ENCODE measurements at regions not wholly inside any gene's neighbourhood (a gene's known extent, or its start where the extent isn't known, plus 50 kb on each side); places are given as distances from the start of the nearest gene placed in this dataset.
A peak's percentile ranks its signal among the peaks of the same experiment; 100 is the strongest.

DNA sequence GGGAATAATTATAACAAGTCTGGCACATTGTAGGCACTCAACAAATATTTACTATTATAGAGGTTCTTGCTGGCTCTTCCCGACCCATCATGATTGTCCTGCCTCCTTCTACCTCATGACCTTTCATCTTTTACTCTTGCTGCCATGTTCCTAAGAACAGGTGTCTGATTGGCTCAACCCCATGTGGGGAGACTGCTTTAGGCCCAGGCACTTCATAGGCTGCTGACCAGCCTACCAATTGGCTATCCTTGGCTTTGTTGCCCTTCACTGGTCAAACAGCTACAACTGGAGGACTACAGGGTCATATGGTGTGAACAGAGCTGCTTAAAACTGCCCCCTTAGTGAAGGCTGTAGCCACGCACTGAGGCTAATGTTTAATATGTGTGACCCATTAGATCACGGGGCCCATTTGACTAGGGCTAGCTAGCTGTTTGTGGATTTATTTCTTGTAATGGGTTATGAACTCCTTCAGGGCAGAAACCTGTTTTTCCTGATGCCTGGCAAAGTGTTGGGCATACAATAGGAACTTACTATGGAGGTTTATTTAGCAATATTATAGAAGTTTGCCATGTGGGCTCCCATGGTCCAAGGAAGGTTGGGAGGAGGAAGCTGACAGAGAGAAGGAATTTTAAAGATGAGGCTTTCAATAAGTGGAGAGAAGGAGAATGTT lies 239.9 kb upstream of the TBC1D5 start:
- no peak for DNase-seq

DNA sequence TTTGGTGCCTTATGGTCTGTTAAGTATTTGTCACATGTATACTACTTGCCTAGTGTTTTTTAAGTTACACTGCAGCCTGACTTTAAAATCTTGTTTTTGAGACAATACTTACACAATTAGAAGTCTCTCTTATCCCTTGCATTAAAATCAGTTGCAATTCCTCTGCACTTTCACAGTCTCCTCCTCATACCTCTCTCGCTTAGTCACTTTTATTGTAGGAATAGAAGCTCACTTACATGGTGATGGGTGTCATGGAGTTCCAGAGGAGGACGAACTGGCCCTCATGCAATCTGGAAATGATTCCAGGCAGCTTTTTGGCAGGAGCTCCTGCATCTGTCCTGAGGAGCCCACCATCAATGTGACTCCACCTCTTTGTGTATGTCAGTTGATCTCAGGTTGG lies 238.4 kb upstream of the TBC1D5 start:
- H3K4me3 ChIP-seq: no peak overlapping the region
- H3K36me3 ChIP-seq: no peaks in the 10 kb centered on the region
- 73 to 87% (median 85%) methylated on average over 2 of the region's 2 CpGs for WGBS, 5 donors
- intact Hi-C loops (cut with DNase I; ENCODE audit: low total_unique reads): no loop called here
- H3K27me3 ChIP-seq: no peaks in the 10 kb centered on the region
- H3K9me3 ChIP-seq: no peaks in the 10 kb centered on the region
- TF ChIP-seq EP300 (IDR thresholded peaks at IDR 0.05): no peak
- TF ChIP-seq, protein P1, sequence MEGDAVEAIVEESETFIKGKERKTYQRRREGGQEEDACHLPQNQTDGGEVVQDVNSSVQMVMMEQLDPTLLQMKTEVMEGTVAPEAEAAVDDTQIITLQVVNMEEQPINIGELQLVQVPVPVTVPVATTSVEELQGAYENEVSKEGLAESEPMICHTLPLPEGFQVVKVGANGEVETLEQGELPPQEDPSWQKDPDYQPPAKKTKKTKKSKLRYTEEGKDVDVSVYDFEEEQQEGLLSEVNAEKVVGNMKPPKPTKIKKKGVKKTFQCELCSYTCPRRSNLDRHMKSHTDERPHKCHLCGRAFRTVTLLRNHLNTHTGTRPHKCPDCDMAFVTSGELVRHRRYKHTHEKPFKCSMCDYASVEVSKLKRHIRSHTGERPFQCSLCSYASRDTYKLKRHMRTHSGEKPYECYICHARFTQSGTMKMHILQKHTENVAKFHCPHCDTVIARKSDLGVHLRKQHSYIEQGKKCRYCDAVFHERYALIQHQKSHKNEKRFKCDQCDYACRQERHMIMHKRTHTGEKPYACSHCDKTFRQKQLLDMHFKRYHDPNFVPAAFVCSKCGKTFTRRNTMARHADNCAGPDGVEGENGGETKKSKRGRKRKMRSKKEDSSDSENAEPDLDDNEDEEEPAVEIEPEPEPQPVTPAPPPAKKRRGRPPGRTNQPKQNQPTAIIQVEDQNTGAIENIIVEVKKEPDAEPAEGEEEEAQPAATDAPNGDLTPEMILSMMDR (IDR thresholded peaks at IDR 0.05): no peak
- TF ChIP-seq POLR2AphosphoS5 (IDR thresholded peaks at IDR 0.05): no peak
- no peak for TF ChIP-seq POLR2A (IDR thresholded peaks at IDR 0.05)
- H3K4me1 ChIP-seq: no peaks in the 10 kb centered on the region
- no peak overlapping the region for H3K27ac ChIP-seq
- no peak for DNase-seq

More for the DNA sequence above, 239.9 kb upstream of the TBC1D5 start:
- no peaks in the 10 kb centered on the region for H3K27me3 ChIP-seq
- no peak overlapping the region for H3K4me3 ChIP-seq
- peaks cover 0 to 13% (median 0%) of the 10 kb centered on the region in 4 donors for H3K4me1 ChIP-seq
- H3K9me3 ChIP-seq: no peaks in the 10 kb centered on the region
- no peaks in the 10 kb centered on the region for H3K36me3 ChIP-seq
- intact Hi-C loops (cut with DNase I; ENCODE audit: low total_unique reads): no loop called here
- WGBS, 5 donors: 78 to 92% (median 80%) methylated on average over 3 of the region's 3 CpGs
- H3K27ac ChIP-seq: no peak overlapping the region
- TF ChIP-seq POLR2A (IDR thresholded peaks at IDR 0.05) (no peak), POLR2AphosphoS5 (IDR thresholded peaks at IDR 0.05) (no peak), EP300 (IDR thresholded peaks at IDR 0.05) (no peak)
- TF ChIP-seq, protein P1 (IDR thresholded peaks at IDR 0.05): no peak

DNA sequence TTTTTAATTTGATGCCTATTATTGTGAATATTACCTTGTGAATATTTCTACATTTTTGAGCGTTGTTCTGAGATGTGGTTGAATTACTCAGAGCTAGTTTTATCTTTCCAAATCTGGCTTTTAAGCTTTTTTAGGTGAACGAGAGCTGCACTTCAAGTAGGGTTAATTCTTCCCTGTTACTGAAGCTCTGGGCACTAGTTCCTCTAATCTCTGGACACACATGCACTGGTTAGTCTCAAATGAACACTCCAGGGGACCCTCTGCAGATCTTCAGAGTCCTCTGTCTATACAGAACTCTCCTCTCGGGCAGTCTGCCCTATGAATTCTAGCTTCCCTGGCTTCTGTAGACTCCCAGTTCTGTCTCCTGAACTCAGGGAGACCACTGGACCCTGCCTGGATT lies 237.5 kb upstream of the TBC1D5 start:
- H3K27ac ChIP-seq: no peak overlapping the region
- H3K27me3 ChIP-seq: no peaks in the 10 kb centered on the region
- no peaks in the 10 kb centered on the region for H3K36me3 ChIP-seq
- no peak for DNase-seq
- H3K4me1 ChIP-seq: no peaks in the 10 kb centered on the region
- WGBS, 5 donors: 58 to 87% (median 83%) methylated on average over 3 of the region's 3 CpGs
- TF ChIP-seq EP300 (IDR thresholded peaks at IDR 0.05): no peak
- TF ChIP-seq, protein P1 (IDR thresholded peaks at IDR 0.05): no peak
- no peak for TF ChIP-seq POLR2AphosphoS5 (IDR thresholded peaks at IDR 0.05)
- no peak for TF ChIP-seq POLR2A (IDR thresholded peaks at IDR 0.05)
- H3K9me3 ChIP-seq: no peaks in the 10 kb centered on the region
- H3K4me3 ChIP-seq: no peak overlapping the region
- intact Hi-C loops (cut with DNase I; ENCODE audit: low total_unique reads): no loop called here

DNA sequence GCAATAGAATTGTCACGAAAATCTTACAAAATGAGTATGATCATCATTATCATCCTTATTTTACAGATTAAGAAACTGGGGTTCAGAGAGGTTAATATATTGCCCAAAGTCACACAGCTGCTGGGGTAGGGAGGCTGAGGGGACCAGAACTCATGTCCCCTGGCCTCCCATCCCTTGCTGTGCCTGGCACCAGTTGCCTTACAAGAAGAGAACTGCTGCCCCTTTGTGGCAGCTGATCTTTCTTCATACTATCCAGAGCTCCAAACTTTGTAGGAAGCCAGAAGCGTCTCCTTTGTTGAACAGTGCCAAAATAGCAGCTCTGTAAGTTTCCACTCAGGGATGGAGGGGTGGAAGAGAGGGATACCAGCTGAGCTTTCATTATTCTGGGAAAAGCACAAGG lies 236.8 kb upstream of the TBC1D5 start:
- H3K36me3 ChIP-seq: no peaks in the 10 kb centered on the region
- H3K27me3 ChIP-seq: no peaks in the 10 kb centered on the region
- H3K4me3 ChIP-seq: no peak overlapping the region
- no peaks in the 10 kb centered on the region for H3K9me3 ChIP-seq
- WGBS, 5 donors: 58 to 70% (median 65%) methylated on average over 2 of the region's 2 CpGs
- no peak overlapping the region for H3K27ac ChIP-seq
- intact Hi-C loops (cut with DNase I; ENCODE audit: low total_unique reads): no loop called here
- peak in 1 of 2 donors; percentile 59 for DNase-seq
- TF ChIP-seq, protein P1 (IDR thresholded peaks at IDR 0.05): no peak
- TF ChIP-seq POLR2AphosphoS5 (IDR thresholded peaks at IDR 0.05): no peak
- TF ChIP-seq EP300 (IDR thresholded peaks at IDR 0.05): no peak
- H3K4me1 ChIP-seq: no peaks in the 10 kb centered on the region

Data from stomach (tissue), 8 donors.